H9 (cell line): ENCODE measurements at regions not wholly inside any gene's neighbourhood (a gene's known extent, or its start where the extent isn't known, plus 50 kb on each side); places are given as distances from the start of the nearest gene placed in this dataset.

ENCODE experiments used
- DNase-seq: peaks from one replicate; pipeline ENCODE4 v3.0.0-alpha.2; 2017
- H2AFZ ChIP-seq: one replicate; pipeline ENCODE4 v1.6.1; 2013; ENCODE audit warnings: mild to moderate bottlenecking, low read length, control low read depth, moderate library complexity
- H2AK5ac ChIP-seq: 2 replicates; pipeline ENCODE4 v1.6.1; 2013; ENCODE audit warnings: low read length, control low read depth, mixed read lengths; ENCODE audit not compliant: insufficient read length
- H2BK120ac ChIP-seq: one replicate; pipeline ENCODE4 v1.6.1; 2013; ENCODE audit warnings: low read depth, mild to moderate bottlenecking, low read length, control low read depth, inconsistent platforms; ENCODE audit not compliant: poor library complexity, severe bottlenecking
- H2BK12ac ChIP-seq: 2 replicates; pipeline ENCODE4 v1.6.1; 2013; ENCODE audit warnings: low read length, control low read depth, mixed read lengths, low read depth; ENCODE audit not compliant: insufficient read length
- H2BK15ac ChIP-seq: 2 replicates; pipeline ENCODE4 v1.6.1; 2013; ENCODE audit warnings: low read depth, low read length, control low read depth
- H2BK20ac ChIP-seq: one replicate; pipeline ENCODE4 v1.6.1; 2013; ENCODE audit warnings: low read depth, mild to moderate bottlenecking, low read length, control low read depth, inconsistent platforms; ENCODE audit not compliant: poor library complexity, severe bottlenecking
- H2BK5ac ChIP-seq: 2 replicates; pipeline ENCODE4 v1.6.1; 2013; ENCODE audit warnings: low read length, control low read depth, mixed read lengths; ENCODE audit not compliant: insufficient read length
- H3K14ac ChIP-seq: 2 replicates; pipeline ENCODE4 v1.6.1; 2013; ENCODE audit warnings: low read length, control low read depth; ENCODE audit not compliant: insufficient read depth
- H3K18ac ChIP-seq: 2 replicates; pipeline ENCODE4 v1.6.1; 2013; ENCODE audit warnings: low read depth, mild to moderate bottlenecking, mixed read lengths, low read length, control low read depth; ENCODE audit not compliant: insufficient read length
- H3K23ac ChIP-seq: 2 replicates; pipeline ENCODE4 v1.6.1; 2013; ENCODE audit warnings: low read length, control low read depth, mixed read lengths, low read depth; ENCODE audit not compliant: insufficient read length
- H3K23me2 ChIP-seq: 2 replicates; pipeline ENCODE4 v1.6.1; 2013; ENCODE audit warnings: low read depth, mild to moderate bottlenecking, mixed read lengths, low read length, control low read depth; ENCODE audit not compliant: insufficient read length, poor library complexity, severe bottlenecking
- H3K27ac ChIP-seq: 2 replicates; pipeline ENCODE4 v1.5.1; 2013; ENCODE audit warnings: low read length, control low read depth, mixed read lengths, low read depth; ENCODE audit not compliant: insufficient read length
- H3K27me3 ChIP-seq: 2 replicates; pipeline ENCODE4 v1.6.1; 2013; ENCODE audit warnings: low read length, control low read depth, inconsistent platforms; ENCODE audit not compliant: insufficient read depth
- H3K4ac ChIP-seq: 2 replicates; pipeline ENCODE4 v1.6.1; 2013; ENCODE audit warnings: low read depth, mild to moderate bottlenecking, control low read depth, inconsistent platforms, low read length, moderate library complexity
- H3K4me1 ChIP-seq: 2 replicates; pipeline ENCODE4 v1.6.1; 2013; ENCODE audit warnings: low read length, control low read depth, inconsistent platforms; ENCODE audit not compliant: insufficient read depth
- H3K4me2 ChIP-seq: 2 replicates; pipeline ENCODE4 v1.6.1; 2013; ENCODE audit warnings: low read length, control low read depth, mixed read lengths; ENCODE audit not compliant: insufficient read length, insufficient read depth
- H3K56ac ChIP-seq: 2 replicates; pipeline ENCODE4 v1.6.1; 2013; ENCODE audit warnings: low read depth, mild to moderate bottlenecking, mixed read lengths, low read length, control low read depth; ENCODE audit not compliant: insufficient read length
- H3K79me1 ChIP-seq: 2 replicates; pipeline ENCODE4 v1.6.1; 2013; ENCODE audit warnings: low read depth, mild to moderate bottlenecking, moderate library complexity, low read length, control low read depth, inconsistent platforms; ENCODE audit not compliant: insufficient read depth, poor library complexity, severe bottlenecking
- H3K79me2 ChIP-seq: 2 replicates; pipeline ENCODE4 v1.6.1; 2013; ENCODE audit warnings: low read length, control low read depth, inconsistent platforms; ENCODE audit not compliant: insufficient read depth
- H3K9ac ChIP-seq: 2 replicates; pipeline ENCODE4 v1.6.1; 2013; ENCODE audit warnings: low read length, control low read depth, mixed read lengths; ENCODE audit not compliant: insufficient read length; ENCODE audit errors: extremely low read depth
- H3K9me3 ChIP-seq: one replicate; pipeline ENCODE4 v1.6.1; 2013; ENCODE audit warnings: low read depth, low read length, inconsistent platforms; ENCODE audit not compliant: control insufficient read depth
- H3T11ph ChIP-seq: one replicate; pipeline ENCODE4 v1.6.1; 2013; ENCODE audit warnings: mild to moderate bottlenecking, low read length, control low read depth, inconsistent platforms
- H4K20me1 ChIP-seq: one replicate; pipeline ENCODE4 v1.6.1; 2013; ENCODE audit not compliant: control insufficient read depth, insufficient read length, insufficient read depth
- H4K5ac ChIP-seq: 2 replicates; pipeline ENCODE4 v1.6.1; 2013; ENCODE audit warnings: low read depth, mild to moderate bottlenecking, mixed read lengths, low read length, control low read depth; ENCODE audit not compliant: insufficient read length
- H4K8ac ChIP-seq: replicated peaks from 2 replicates; pipeline ENCODE4 v1.6.1; 2013; ENCODE audit warnings: low read length, control low read depth, mixed read lengths, low read depth; ENCODE audit not compliant: insufficient read length
- H4K91ac ChIP-seq: 2 replicates; pipeline ENCODE4 v1.6.1; 2013; ENCODE audit warnings: low read depth, mild to moderate bottlenecking, moderate library complexity, mixed read lengths, low read length, control low read depth; ENCODE audit not compliant: insufficient read length
- H3K27ac Mint-ChIP-seq, 3 experiments: 2 replicates in 2 of 3; 3 replicates in 1 of 3; pipeline ENCODE4 v1.8.0; 2020 to 2021; ENCODE audit warnings: mixed read lengths in 3 of 3, mild to moderate bottlenecking in 1 of 3, moderate library complexity in 1 of 3
- H3K27me3 Mint-ChIP-seq: 2 replicates; pipeline ENCODE4 v1.8.0; 2021; ENCODE audit warnings: low read depth, mild to moderate bottlenecking, moderate library complexity, mixed read lengths
- H3K36me3 Mint-ChIP-seq, 3 experiments: 2 replicates in 2 of 3; 3 replicates in 1 of 3; pipeline ENCODE4 v1.8.0; 2020 to 2021; ENCODE audit warnings: low read depth in 3 of 3, mixed read lengths in 3 of 3; ENCODE audit not compliant: insufficient read depth in 1 of 3
- H3K4me1 Mint-ChIP-seq, 2 experiments: 2 replicates each; pipeline ENCODE4 v1.8.0; 2020; ENCODE audit warnings: mixed read lengths in 2 of 2
- H3K4me3 Mint-ChIP-seq, 2 experiments: 2 replicates in 1 of 2; 3 replicates in 1 of 2; pipeline ENCODE4 v1.8.0; 2020 to 2021; ENCODE audit warnings: mild to moderate bottlenecking in 2 of 2, mixed read lengths in 2 of 2, moderate library complexity in 1 of 2
- H3K9me3 Mint-ChIP-seq, 2 experiments: 2 replicates in 1 of 2; 3 replicates in 1 of 2; pipeline ENCODE4 v1.8.0; 2020; ENCODE audit warnings: mild to moderate bottlenecking in 2 of 2, mixed read lengths in 2 of 2, moderate library complexity in 1 of 2
- CTCF ChIP-seq: fragments of 200-600 bp; sonication (generic); conservative IDR thresholded peaks from 3 replicates; pipeline ENCODE4 v1.8.0; 2021; ENCODE audit warnings: antibody characterized with exemption, mild to moderate bottlenecking
- WGBS: extraction: QIAGEN DNeasy Blood & Tissue Kit; methylation state at CpG from one replicate; pipeline ENCODE4 v1.1.7; 2013; ENCODE audit warnings: missing lambda C conversion rate, low lambda C conversion rate, mixed read lengths; ENCODE audit not compliant: insufficient read length; ENCODE audit errors: extremely low coverage; 5-methylcytosine and 5-hydroxymethylcytosine counted together

- no peak for TF ChIP-seq CTCF
- no peak overlapping the region for H3K4ac ChIP-seq
- H3K36me3 Mint-ChIP-seq: no peaks in the 10 kb centered on the region
- H3K4me2 ChIP-seq: no peak overlapping the region
- no peak overlapping the region for H4K5ac ChIP-seq
- H3K4me1 ChIP-seq: no peaks in the 10 kb centered on the region
- no peaks in the 10 kb centered on the region for H3K79me1 ChIP-seq
- H3K9ac ChIP-seq: no peak overlapping the region
- H3K79me2 ChIP-seq: no peaks in the 10 kb centered on the region
- H3K27ac Mint-ChIP-seq: no peak overlapping the region
- DNase-seq: no peak
- no peak overlapping the region for H4K8ac ChIP-seq
- no peak overlapping the region for H2AFZ ChIP-seq
- no peak overlapping the region for H4K91ac ChIP-seq
- no CpG with 5 or more reads among the region's 5 CpGs for WGBS
- H3K27me3 Mint-ChIP-seq: no peaks in the 10 kb centered on the region
- no peaks in the 10 kb centered on the region for H4K20me1 ChIP-seq
- H2AK5ac ChIP-seq: no peak overlapping the region
- no peak overlapping the region for H3K56ac ChIP-seq
- no peak overlapping the region for H2BK120ac ChIP-seq
- H3K14ac ChIP-seq: no peak overlapping the region
- H3K9me3 Mint-ChIP-seq: no peaks in the 10 kb centered on the region; a peak in 1 of 5 replicates
- H3K4me3 Mint-ChIP-seq: no peak overlapping the region
- no peaks in the 10 kb centered on the region for H3K23me2 ChIP-seq
- no peaks in the 10 kb centered on the region for H3K9me3 ChIP-seq
- H3K4me1 Mint-ChIP-seq: peaks cover 0 to 3% of the 10 kb centered on the region in 2 experiments; a peak in 1 of 4 replicates
- H3T11ph ChIP-seq: no peak overlapping the region
- no peak overlapping the region for H2BK12ac ChIP-seq
- no peak overlapping the region for H2BK15ac ChIP-seq
- no peaks in the 10 kb centered on the region for H3K27me3 ChIP-seq
- no peak overlapping the region for H3K27ac ChIP-seq
- no peak overlapping the region for H2BK5ac ChIP-seq
- no peak overlapping the region for H3K18ac ChIP-seq
- no peak overlapping the region for H3K23ac ChIP-seq
- no peak overlapping the region for H2BK20ac ChIP-seq
These were observed 350.8 kb upstream of the PTBP2 start for GRCh38 chr1:96370757-96371156.
